Panc1 (cell line): ENCODE measurements at regions not wholly inside any gene's neighbourhood (a gene's known extent, or its start where the extent isn't known, plus 50 kb on each side); places are given as distances from the start of the nearest gene placed in this dataset.

ENCODE experiments used
- ATAC-seq: fragments of 200-7000 bp; cut with Tn5 transposase; 2 replicates; pipeline ENCODE4 v1.9.1; 2020; ENCODE audit warnings: mild to moderate bottlenecking, moderate library complexity
- BruUV-seq: library from RNA; stranded (reverse); fragments of 400-500 nt; replicated peaks from 2 replicates; lab custom pipeline; 2021; lab: Mats Ljungman, UMichigan
- CTCF ChIA-PET: fragments of 300-600 bp; sonication (Branson Sonifier 250); formaldehyde crosslinking; loops from one replicate; lab custom pipeline; 2022; ENCODE audit warnings: antibody characterized with exemption; lab: Charles Lee
- POLR2A ChIA-PET: fragments of 300-600 bp; sonication (Branson Sonifier 250); formaldehyde crosslinking; loops from one replicate; lab custom pipeline; 2022; ENCODE audit warnings: antibody characterized with exemption; lab: Charles Lee
- DNase-seq: peaks from one replicate; pipeline ENCODE4 v3.0.0-alpha.2; 2010; ENCODE audit warnings: low read depth, low spot score
- H3K27ac ChIP-seq: 2 replicates; pipeline ENCODE4 v1.5.1; 2011; ENCODE audit warnings: mild to moderate bottlenecking, low read length, inconsistent platforms
- H3K27me3 ChIP-seq: fragments of 200-500 bp; sonication (Bioruptor generic); 2 replicates; pipeline ENCODE4 v1.6.0; 2014; ENCODE audit warnings: low read length, inconsistent platforms; ENCODE audit not compliant: control insufficient read depth, insufficient read depth
- H3K36me3 ChIP-seq: fragments of 200-500 bp; sonication (Bioruptor generic); 2 replicates; pipeline ENCODE4 v1.5.1; 2014; ENCODE audit warnings: inconsistent platforms, mild to moderate bottlenecking, low read length, moderate library complexity; ENCODE audit not compliant: control insufficient read depth, insufficient read depth
- H3K4me1 ChIP-seq: 2 replicates; pipeline ENCODE4 v1.5.1; 2011; ENCODE audit warnings: inconsistent platforms, mild to moderate bottlenecking, low read length, moderate library complexity; ENCODE audit not compliant: control insufficient read depth, insufficient read depth
- H3K4me3 ChIP-seq, 2 experiments: 2 replicates each; pipeline ENCODE4 v1.5.1; 2011 to 2012; ENCODE audit warnings: low read depth in 2 of 2, low read length in 2 of 2, mild to moderate bottlenecking in 2 of 2, inconsistent platforms in 1 of 2, moderate library complexity in 1 of 2
- H3K9me3 ChIP-seq: fragments of 200-500 bp; sonication (Bioruptor generic); 2 replicates; pipeline ENCODE4 v1.5.1; 2014; ENCODE audit warnings: low read depth, mild to moderate bottlenecking, inconsistent platforms, low read length, moderate library complexity; ENCODE audit not compliant: control insufficient read depth, insufficient read depth
- CTCF ChIP-seq: fragments of 450-650 bp; IDR thresholded peaks from 2 replicates; pipeline ENCODE4 v1.5.1; 2017; ENCODE audit warnings: mild to moderate bottlenecking
- POLR2AphosphoS5 ChIP-seq: IDR thresholded peaks from 2 replicates; pipeline ENCODE4 v1.6.1; 2012; ENCODE audit warnings: mild to moderate bottlenecking, low read depth, low read length, moderate library complexity
- REST ChIP-seq, 2 experiments: IDR thresholded peaks; 2 replicates each; pipeline ENCODE4 v1.6.1; 2011 to 2012; ENCODE audit warnings: low read depth in 2 of 2, control low read depth in 1 of 2, low read length in 1 of 2, mild to moderate bottlenecking in 1 of 2, moderate library complexity in 1 of 2; ENCODE audit not compliant: insufficient read depth in 1 of 2
- SIN3A ChIP-seq: IDR thresholded peaks from 2 replicates; pipeline ENCODE4 v1.6.1; 2012; ENCODE audit warnings: low read depth, mild to moderate bottlenecking, low read length, moderate library complexity, borderline replicate concordance; ENCODE audit not compliant: insufficient read depth
- TCF7L2 ChIP-seq: IDR thresholded peaks from 2 replicates; pipeline ENCODE4 v1.6.1; 2011; ENCODE audit warnings: mild to moderate bottlenecking, low read depth, low read length, inconsistent platforms
- in situ Hi-C: cut with HindIII; loops from 2 replicates; pipeline ENCODE4 v1.10.0; 2016; ENCODE audit warnings: low sequenced_read_pairs, low pct_unique_long_range_greater_than_20kb
- intact Hi-C: fragments of 100-400 bp; cut with micrococcal nuclease; formaldehyde crosslinking; loops from one replicate; pipeline ENCODE4 v1.10.0; 2022; ENCODE audit not compliant: unreplicated experiment

- ChIA-PET POLR2A (no interaction called here), CTCF (no interaction called here)
- intact Hi-C loops, result no loop called here
- Histone ChIP-seq H3K27ac (no peak overlapping the region), H3K4me3 (no peak overlapping the region), H3K9me3 (no peaks in the 10 kb centered on the region), H3K4me1 (no peaks in the 10 kb centered on the region), H3K36me3 (no peaks in the 10 kb centered on the region), H3K27me3 (no peaks in the 10 kb centered on the region)
- TF ChIP-seq TCF7L2 (no peak), REST (IDR thresholded peaks at IDR 0.05; ENCODE audit: insufficient read depth in 1 of 2, low read depth in 2 of 2, low read length in 1 of 2) (no peak), CTCF (no peak), POLR2AphosphoS5 (no peak), SIN3A (no peak)
- ATAC-seq (no peak), DNase-seq (no peak)
- in situ Hi-C loops, result no loop called here
- BruUV-seq, result no TSS peak
Observed at GRCh38 chr3:99410789-99411311, 227.5 kb upstream of the COL8A1 start.

- ChIA-PET POLR2A (no interaction called here), CTCF (no interaction called here)
- intact Hi-C loops, result no loop called here
- no peak for ATAC-seq
- no peak overlapping the region for H3K4me3 ChIP-seq
- H3K36me3 ChIP-seq, result no peaks in the 10 kb centered on the region
- no TSS peak for BruUV-seq
- H3K27me3 ChIP-seq, result no peaks in the 10 kb centered on the region
- DNase-seq, result no peak
- TF ChIP-seq POLR2AphosphoS5 (no peak), SIN3A (no peak), TCF7L2 (no peak), CTCF (no peak), REST (IDR thresholded peaks at IDR 0.05; ENCODE audit: insufficient read depth in 1 of 2, low read depth in 2 of 2, low read length in 1 of 2) (no peak)
- no peaks in the 10 kb centered on the region for H3K4me1 ChIP-seq
- in situ Hi-C loops, result no loop called here
- H3K9me3 ChIP-seq, result no peaks in the 10 kb centered on the region
- H3K27ac ChIP-seq, result no peak overlapping the region
Observed at GRCh38 chr3:99409961-99410360, 228.4 kb upstream of the COL8A1 start.
